ENCODE measurements at regions not wholly inside any gene's neighbourhood (a gene's known extent, or its start where the extent isn't known, plus 50 kb on each side); places are given as distances from the start of the nearest gene placed in this dataset.
A peak's percentile ranks its signal among the peaks of the same experiment; 100 is the strongest.

- no peak overlapping the region for H3K4me3 ChIP-seq
- TF ChIP-seq, protein P1, sequence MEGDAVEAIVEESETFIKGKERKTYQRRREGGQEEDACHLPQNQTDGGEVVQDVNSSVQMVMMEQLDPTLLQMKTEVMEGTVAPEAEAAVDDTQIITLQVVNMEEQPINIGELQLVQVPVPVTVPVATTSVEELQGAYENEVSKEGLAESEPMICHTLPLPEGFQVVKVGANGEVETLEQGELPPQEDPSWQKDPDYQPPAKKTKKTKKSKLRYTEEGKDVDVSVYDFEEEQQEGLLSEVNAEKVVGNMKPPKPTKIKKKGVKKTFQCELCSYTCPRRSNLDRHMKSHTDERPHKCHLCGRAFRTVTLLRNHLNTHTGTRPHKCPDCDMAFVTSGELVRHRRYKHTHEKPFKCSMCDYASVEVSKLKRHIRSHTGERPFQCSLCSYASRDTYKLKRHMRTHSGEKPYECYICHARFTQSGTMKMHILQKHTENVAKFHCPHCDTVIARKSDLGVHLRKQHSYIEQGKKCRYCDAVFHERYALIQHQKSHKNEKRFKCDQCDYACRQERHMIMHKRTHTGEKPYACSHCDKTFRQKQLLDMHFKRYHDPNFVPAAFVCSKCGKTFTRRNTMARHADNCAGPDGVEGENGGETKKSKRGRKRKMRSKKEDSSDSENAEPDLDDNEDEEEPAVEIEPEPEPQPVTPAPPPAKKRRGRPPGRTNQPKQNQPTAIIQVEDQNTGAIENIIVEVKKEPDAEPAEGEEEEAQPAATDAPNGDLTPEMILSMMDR (IDR thresholded peaks at IDR 0.05): no peak
- DNase-seq (no peak), ATAC-seq (peak; percentile 12)
- H3K9me3 ChIP-seq: no peaks in the 10 kb centered on the region
- intact Hi-C loops (cut with DNase I, micrococcal nuclease): no loop called here
- H3K4me1 ChIP-seq (ENCODE audit: low read depth): no peaks in the 10 kb centered on the region
- H3K36me3 ChIP-seq (ENCODE audit: low read depth): no peaks in the 10 kb centered on the region
Observed at GRCh38 chr2:234438305-234438977, 58.4 kb downstream of the ARL4C start.

DNA sequence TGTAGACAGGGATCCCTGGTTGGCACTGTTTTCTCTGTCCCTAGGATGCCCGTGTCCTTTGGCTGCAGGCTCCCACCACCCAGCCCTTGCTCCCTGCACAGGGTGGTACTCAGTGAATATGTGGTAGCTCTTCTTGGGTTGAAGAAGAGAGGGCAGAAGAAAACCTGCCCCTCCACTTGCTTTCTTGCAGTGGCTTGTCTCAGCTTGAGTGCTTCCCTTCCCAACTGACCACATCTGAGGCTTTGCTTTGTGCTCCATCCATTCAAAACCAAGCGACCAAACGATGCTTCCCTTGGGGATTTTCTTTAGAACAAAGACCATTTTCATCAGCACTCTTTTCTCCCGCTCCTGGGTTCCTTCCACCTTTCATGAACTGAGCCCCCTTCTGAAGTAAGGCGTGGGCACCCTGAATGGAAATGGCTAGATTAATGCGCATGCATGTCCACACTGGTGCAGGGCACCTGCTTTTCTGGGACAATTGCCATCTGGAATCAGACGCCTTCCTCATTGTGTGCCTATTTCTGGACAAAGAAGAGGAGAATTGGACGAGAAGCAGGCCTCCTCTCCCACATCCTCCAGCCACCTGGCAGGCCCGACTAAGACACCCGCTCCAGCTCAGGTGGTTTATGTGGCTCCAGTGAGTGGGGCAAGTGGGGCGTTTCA, 59.1 kb downstream of the ARL4C start:
- H3K36me3 ChIP-seq (ENCODE audit: low read depth): no peaks in the 10 kb centered on the region
- TF ChIP-seq, protein P1 (IDR thresholded peaks at IDR 0.05): no peak
- no peak for ATAC-seq
- no peak for DNase-seq
- H3K4me3 ChIP-seq: no peak overlapping the region
- no peaks in the 10 kb centered on the region for H3K4me1 ChIP-seq (ENCODE audit: low read depth)
- no peaks in the 10 kb centered on the region for H3K9me3 ChIP-seq
- intact Hi-C loops (cut with DNase I, micrococcal nuclease): no loop called here

DNA sequence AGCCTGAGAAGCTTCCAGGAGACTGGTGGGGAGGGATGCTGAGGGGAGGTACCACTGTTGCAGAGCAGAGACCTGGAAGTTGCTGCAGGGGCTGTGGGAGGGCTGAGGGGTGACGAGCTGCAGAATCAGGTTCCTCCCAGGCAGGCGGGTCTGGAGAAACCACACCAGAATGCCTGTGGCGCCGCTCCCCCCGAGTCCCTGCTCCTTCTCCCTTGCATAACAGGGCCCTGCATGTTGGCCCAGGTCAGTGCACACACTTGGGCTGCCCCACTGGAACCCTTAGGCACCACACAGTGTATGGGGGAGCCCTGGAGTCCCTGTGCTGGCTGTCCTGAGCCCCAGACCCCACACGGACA, 60.4 kb downstream of the ARL4C start:
- no peak for ATAC-seq
- intact Hi-C loops (cut with DNase I, micrococcal nuclease): no loop called here

GRCh38 chr2:234435836-234436481, 60.9 kb downstream of the ARL4C start:
- no peaks in the 10 kb centered on the region for H3K4me1 ChIP-seq (ENCODE audit: low read depth)
- DNase-seq: no peak
- H3K4me3 ChIP-seq: no peak overlapping the region
- H3K9me3 ChIP-seq: no peaks in the 10 kb centered on the region
- intact Hi-C loops (cut with DNase I, micrococcal nuclease): no loop called here
- no peaks in the 10 kb centered on the region for H3K36me3 ChIP-seq (ENCODE audit: low read depth)
- no peak for ATAC-seq
- TF ChIP-seq, protein P1 (IDR thresholded peaks at IDR 0.05): no peak

More for the DNA sequence above, 60.4 kb downstream of the ARL4C start:
- no peak for DNase-seq
- TF ChIP-seq, protein P1 (IDR thresholded peaks at IDR 0.05): no peak
- Histone ChIP-seq H3K9me3 (no peaks in the 10 kb centered on the region), H3K4me1 (ENCODE audit: low read depth) (no peaks in the 10 kb centered on the region), H3K36me3 (ENCODE audit: low read depth) (no peaks in the 10 kb centered on the region), H3K4me3 (no peak overlapping the region)

- TF ChIP-seq, protein P1 (IDR thresholded peaks at IDR 0.05): no peak
- no peak for DNase-seq
Observed at GRCh38 chr2:234433201-234433600, 63.7 kb downstream of the ARL4C start.

More at GRCh38 chr2:234433201-234433600, 63.7 kb downstream of the ARL4C start:
- H3K9me3 ChIP-seq: no peaks in the 10 kb centered on the region
- intact Hi-C loops (cut with DNase I, micrococcal nuclease): no loop called here
- H3K4me1 ChIP-seq (ENCODE audit: low read depth): no peaks in the 10 kb centered on the region
- no peak for ATAC-seq
- no peaks in the 10 kb centered on the region for H3K36me3 ChIP-seq (ENCODE audit: low read depth)
- H3K4me3 ChIP-seq: no peak overlapping the region
